GM06990 (cell line): ENCODE measurements at regions not wholly inside any gene's neighbourhood (a gene's known extent, or its start where the extent isn't known, plus 50 kb on each side); places are given as distances from the start of the nearest gene placed in this dataset.

Experiments
- DNase-seq: peaks from one replicate; pipeline ENCODE4 v3.0.0-alpha.2; 2011; ENCODE audit not compliant: insufficient read length; ENCODE audit errors: extremely low read depth
- H3K27me3 ChIP-seq: replicated peaks from 2 replicates; pipeline ENCODE4 v1.6.0; 2011; ENCODE audit warnings: low read length; ENCODE audit not compliant: control insufficient read depth, insufficient read depth
- H3K36me3 ChIP-seq: 2 replicates; pipeline ENCODE4 v1.5.1; 2011; ENCODE audit warnings: low read length; ENCODE audit not compliant: control insufficient read depth, insufficient read depth
- H3K4me3 ChIP-seq: replicated peaks from 2 replicates; pipeline ENCODE4 v1.5.1; 2011; ENCODE audit warnings: low read depth, mild to moderate bottlenecking, control low read depth, low read length
- TF ChIP-seq, protein P1 (sequence below): IDR thresholded peaks from 2 replicates; pipeline ENCODE4 v1.5.1; 2011; ENCODE audit warnings: low read length, control low read depth, mild to moderate bottlenecking, inconsistent platforms; ENCODE audit not compliant: insufficient read depth, poor library complexity, severe bottlenecking

DNA sequence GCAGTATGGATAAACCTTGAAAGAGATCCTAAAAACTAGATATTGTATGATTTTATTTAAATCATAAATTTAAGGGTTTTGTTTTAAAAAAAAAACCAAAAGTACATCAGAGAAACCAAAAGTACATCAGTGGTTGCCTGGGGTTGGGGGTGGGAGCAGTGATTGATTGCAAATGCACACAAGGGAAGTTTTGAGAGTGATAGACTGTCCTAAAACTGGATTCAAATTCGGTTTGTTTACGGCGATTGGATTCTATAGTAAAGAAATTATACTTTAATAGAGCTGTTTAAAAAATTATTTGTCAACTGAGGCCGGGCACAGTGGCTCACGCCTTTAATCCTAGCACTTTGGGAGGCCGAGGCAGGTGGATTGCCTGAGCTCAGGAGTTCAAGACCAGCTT, 179.8 kb downstream of the METTL4 start:
- H3K36me3 ChIP-seq = no peaks in the 10 kb centered on the region
- no peak overlapping the region for H3K4me3 ChIP-seq
- H3K27me3 ChIP-seq = no peaks in the 10 kb centered on the region
- TF ChIP-seq, protein P1, sequence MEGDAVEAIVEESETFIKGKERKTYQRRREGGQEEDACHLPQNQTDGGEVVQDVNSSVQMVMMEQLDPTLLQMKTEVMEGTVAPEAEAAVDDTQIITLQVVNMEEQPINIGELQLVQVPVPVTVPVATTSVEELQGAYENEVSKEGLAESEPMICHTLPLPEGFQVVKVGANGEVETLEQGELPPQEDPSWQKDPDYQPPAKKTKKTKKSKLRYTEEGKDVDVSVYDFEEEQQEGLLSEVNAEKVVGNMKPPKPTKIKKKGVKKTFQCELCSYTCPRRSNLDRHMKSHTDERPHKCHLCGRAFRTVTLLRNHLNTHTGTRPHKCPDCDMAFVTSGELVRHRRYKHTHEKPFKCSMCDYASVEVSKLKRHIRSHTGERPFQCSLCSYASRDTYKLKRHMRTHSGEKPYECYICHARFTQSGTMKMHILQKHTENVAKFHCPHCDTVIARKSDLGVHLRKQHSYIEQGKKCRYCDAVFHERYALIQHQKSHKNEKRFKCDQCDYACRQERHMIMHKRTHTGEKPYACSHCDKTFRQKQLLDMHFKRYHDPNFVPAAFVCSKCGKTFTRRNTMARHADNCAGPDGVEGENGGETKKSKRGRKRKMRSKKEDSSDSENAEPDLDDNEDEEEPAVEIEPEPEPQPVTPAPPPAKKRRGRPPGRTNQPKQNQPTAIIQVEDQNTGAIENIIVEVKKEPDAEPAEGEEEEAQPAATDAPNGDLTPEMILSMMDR = no peak
- no peak for DNase-seq

DNA sequence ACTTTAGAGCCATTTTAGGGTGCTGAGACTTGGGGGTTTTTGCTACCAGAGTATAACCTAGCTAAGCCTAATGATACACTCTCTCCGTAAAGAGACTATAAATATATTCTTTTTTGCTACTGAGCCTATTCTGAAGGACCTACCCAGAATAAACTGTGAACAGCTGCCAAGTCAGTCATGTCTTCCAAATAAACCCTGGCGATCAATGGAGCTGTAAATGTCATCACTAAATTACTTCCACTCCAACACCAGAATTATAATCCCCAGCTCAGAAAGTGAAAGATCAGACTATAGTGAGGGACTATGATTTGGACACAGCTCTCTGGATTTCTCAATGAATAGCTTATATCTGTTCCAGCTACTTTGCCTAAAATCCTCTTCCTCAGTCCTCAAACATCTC, 178.9 kb downstream of the METTL4 start:
- no peaks in the 10 kb centered on the region for H3K27me3 ChIP-seq
- TF ChIP-seq, protein P1 = no peak
- no peak for DNase-seq
- H3K4me3 ChIP-seq = no peak overlapping the region
- H3K36me3 ChIP-seq = no peaks in the 10 kb centered on the region

DNA sequence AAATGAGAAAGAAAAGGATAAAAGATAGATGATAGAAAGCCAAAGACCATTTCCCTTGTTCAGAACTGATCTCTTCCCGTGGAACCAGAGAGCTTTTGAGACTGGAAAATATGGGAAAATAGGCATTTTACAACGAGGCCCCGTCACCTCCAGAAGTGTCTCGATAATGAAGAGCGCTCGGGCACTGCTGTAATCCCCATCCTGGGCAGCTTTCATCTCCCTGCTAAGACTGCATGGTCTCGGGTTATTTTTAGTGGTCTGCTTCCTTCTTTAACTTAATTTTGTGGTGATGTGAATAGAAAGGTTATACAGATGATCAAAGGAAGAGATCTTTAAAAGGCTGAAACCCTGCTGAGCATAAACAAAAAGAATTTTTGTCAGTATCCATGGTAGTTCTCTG, 176.6 kb downstream of the METTL4 start:
- no peak for DNase-seq
- Histone ChIP-seq H3K4me3 (no peak overlapping the region), H3K36me3 (no peaks in the 10 kb centered on the region), H3K27me3 (no peaks in the 10 kb centered on the region)
- TF ChIP-seq, protein P1 = no peak

DNA sequence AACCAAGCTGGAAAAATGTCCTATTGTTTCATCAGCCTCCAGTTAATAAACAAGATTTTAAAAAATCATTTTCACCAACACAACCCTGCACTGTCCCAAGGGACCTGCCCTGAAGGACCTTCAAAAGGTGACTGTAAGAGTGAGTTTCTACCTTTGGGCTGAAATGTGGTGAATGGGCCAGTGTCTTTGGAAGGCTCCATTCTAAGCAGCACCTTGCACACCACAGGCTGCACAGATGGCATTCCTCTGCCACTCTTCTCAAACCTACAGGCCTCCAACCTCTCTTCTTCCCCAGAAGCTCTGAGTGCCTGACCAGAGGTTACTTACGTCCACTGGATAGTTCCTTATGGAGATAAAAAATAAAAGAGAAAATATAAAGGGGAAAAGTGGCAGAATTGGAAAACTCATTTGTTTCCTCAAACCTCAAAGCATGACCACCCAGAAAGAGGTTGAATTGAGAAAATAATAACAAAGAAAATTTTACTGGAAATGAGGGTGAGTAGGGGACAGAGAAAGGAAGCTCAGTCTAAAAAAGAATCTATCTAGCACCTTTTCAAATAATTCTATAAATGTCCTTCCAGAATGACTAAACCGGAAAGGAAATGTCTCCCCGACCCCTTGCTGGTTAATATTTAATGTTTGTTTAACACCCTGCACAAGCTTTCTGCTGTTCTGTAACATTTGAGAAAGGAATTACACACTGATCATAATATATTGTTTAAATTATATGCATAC, 175.7 kb downstream of the METTL4 start:
- TF ChIP-seq, protein P1 = no peak
- no peak for DNase-seq
- H3K27me3 ChIP-seq = no peaks in the 10 kb centered on the region
- H3K36me3 ChIP-seq = no peaks in the 10 kb centered on the region
- no peak overlapping the region for H3K4me3 ChIP-seq

DNA sequence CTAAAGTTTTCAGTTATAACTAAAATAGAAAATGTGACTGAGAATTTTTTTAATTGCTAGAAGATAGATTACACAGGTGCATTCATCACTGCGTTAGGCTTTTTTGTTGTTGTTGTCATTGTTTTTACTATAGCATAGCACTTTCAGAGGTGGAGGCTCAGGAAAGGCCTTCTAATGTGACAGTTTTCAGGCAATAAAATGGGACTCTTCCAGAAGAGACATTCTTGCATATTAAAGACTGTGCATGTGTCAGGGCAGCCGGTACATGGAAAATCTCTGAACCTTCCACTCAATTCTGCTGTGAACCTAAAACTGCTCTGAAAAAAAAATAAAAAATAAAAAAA, 175.2 kb downstream of the METTL4 start:
- Histone ChIP-seq H3K27me3 (no peaks in the 10 kb centered on the region), H3K36me3 (no peaks in the 10 kb centered on the region), H3K4me3 (no peak overlapping the region)
- TF ChIP-seq, protein P1 = no peak
- no peak for DNase-seq

DNA sequence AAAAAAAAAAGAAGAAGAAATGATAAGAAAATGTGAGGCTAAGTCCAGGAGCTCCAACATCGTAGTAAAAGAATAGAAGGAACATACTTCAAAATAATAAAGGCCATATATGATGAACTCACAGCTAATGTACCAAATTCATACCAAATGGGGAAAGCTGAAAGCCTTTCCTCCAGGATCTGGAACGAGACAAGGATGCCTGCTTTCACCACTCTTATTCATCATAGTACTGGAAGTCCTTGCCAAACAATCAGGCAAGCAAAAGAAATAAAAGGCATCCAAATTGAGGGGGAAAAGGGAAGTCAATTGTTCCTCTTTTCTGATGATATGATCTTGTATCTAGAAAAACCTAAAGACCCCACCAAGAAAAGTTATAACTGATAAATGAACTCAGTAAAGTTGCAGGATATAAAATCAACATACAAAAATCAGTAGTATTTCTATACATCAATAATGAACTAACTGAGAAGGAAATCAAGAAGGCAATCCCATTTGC, 170.6 kb downstream of the METTL4 start:
- DNase-seq = no peak
- Histone ChIP-seq H3K27me3 (no peaks in the 10 kb centered on the region), H3K4me3 (no peak overlapping the region), H3K36me3 (no peaks in the 10 kb centered on the region)
- TF ChIP-seq, protein P1 = no peak
